Mesothelial cell of epicardium (in vitro differentiated cells): ENCODE measurements at regions not wholly inside any gene's neighbourhood (a gene's known extent, or its start where the extent isn't known, plus 50 kb on each side); places are given as distances from the start of the nearest gene placed in this dataset.

ENCODE experiments used
- DNase-seq, 2 experiments: peaks; one replicate each; pipeline ENCODE4 v3.0.0; 2021; ENCODE audit warnings: low spot score in 2 of 2; ENCODE audit not compliant: unreplicated experiment in 2 of 2
- H3K27ac Mint-ChIP-seq: 2 replicates; pipeline ENCODE4 v1.8.0; 2021; ENCODE audit warnings: mixed read lengths
- H3K27me3 Mint-ChIP-seq: 2 replicates; pipeline ENCODE4 v1.8.0; 2021; ENCODE audit warnings: low read depth, mixed read lengths
- H3K36me3 Mint-ChIP-seq: 2 replicates; pipeline ENCODE4 v1.8.0; 2021; ENCODE audit warnings: mixed read lengths
- H3K4me1 Mint-ChIP-seq: 2 replicates; pipeline ENCODE4 v1.8.0; 2021; ENCODE audit warnings: mixed read lengths
- H3K4me3 Mint-ChIP-seq: 2 replicates; pipeline ENCODE4 v1.8.0; 2021; ENCODE audit warnings: mild to moderate bottlenecking, moderate library complexity, mixed read lengths
- H3K9me3 Mint-ChIP-seq: 2 replicates; pipeline ENCODE4 v1.8.0; 2021; ENCODE audit warnings: mixed read lengths
- CTCF ChIP-seq: fragments of 200-600 bp; sonication (generic); IDR thresholded peaks from one replicate; pipeline ENCODE4 v1.5.0; 2021; ENCODE audit warnings: antibody characterized with exemption; ENCODE audit not compliant: unreplicated experiment

GRCh38 chr4:14910411-14910810 lies 91.9 kb upstream of the CPEB2 start:
- TF ChIP-seq CTCF = no peak
- Mint-ChIP-seq H3K36me3 (no peaks in the 10 kb centered on the region), H3K27ac (no peak overlapping the region), H3K4me1 (no peaks in the 10 kb centered on the region), H3K4me3 (no peak overlapping the region), H3K9me3 (no peaks in the 10 kb centered on the region), H3K27me3 (peaks cover 27% of the 10 kb centered on the region)
- no peak for DNase-seq

GRCh38 chr4:14912426-14912825 lies 89.9 kb upstream of the CPEB2 start:
- H3K27me3 Mint-ChIP-seq = peaks cover 27% of the 10 kb centered on the region
- no peak for TF ChIP-seq CTCF
- no peak overlapping the region for H3K4me3 Mint-ChIP-seq
- no peak overlapping the region for H3K27ac Mint-ChIP-seq
- no peak for DNase-seq
- H3K36me3 Mint-ChIP-seq = no peaks in the 10 kb centered on the region
- no peaks in the 10 kb centered on the region for H3K9me3 Mint-ChIP-seq
- no peaks in the 10 kb centered on the region for H3K4me1 Mint-ChIP-seq

GRCh38 chr4:14915018-14915417 lies 87.3 kb upstream of the CPEB2 start:
- Mint-ChIP-seq H3K36me3 (no peaks in the 10 kb centered on the region), H3K4me1 (no peaks in the 10 kb centered on the region), H3K27ac (no peak overlapping the region), H3K4me3 (no peak overlapping the region), H3K27me3 (peaks cover 19% of the 10 kb centered on the region), H3K9me3 (no peaks in the 10 kb centered on the region)
- DNase-seq = no peak
- TF ChIP-seq CTCF = no peak

GRCh38 chr4:14916554-14917297 lies 85.6 kb upstream of the CPEB2 start:
- H3K27me3 Mint-ChIP-seq = peaks cover 4% of the 10 kb centered on the region
- H3K36me3 Mint-ChIP-seq = no peaks in the 10 kb centered on the region
- no peaks in the 10 kb centered on the region for H3K9me3 Mint-ChIP-seq
- no peak overlapping the region for H3K27ac Mint-ChIP-seq
- no peak overlapping the region for H3K4me3 Mint-ChIP-seq
- no peaks in the 10 kb centered on the region for H3K4me1 Mint-ChIP-seq
- no peak for TF ChIP-seq CTCF
- no peak for DNase-seq

- DNase-seq = no peak
- Mint-ChIP-seq H3K36me3 (no peaks in the 10 kb centered on the region), H3K27ac (no peak overlapping the region), H3K4me1 (no peaks in the 10 kb centered on the region), H3K9me3 (no peaks in the 10 kb centered on the region), H3K27me3 (peaks cover 1% of the 10 kb centered on the region), H3K4me3 (no peak overlapping the region)
- TF ChIP-seq CTCF = no peak
Observed at GRCh38 chr4:14917298-14917633, 85.0 kb upstream of the CPEB2 start.

GRCh38 chr4:14918336-14918735 lies 83.9 kb upstream of the CPEB2 start:
- H3K27me3 Mint-ChIP-seq = no peaks in the 10 kb centered on the region
- no peaks in the 10 kb centered on the region for H3K9me3 Mint-ChIP-seq
- no peak overlapping the region for H3K4me3 Mint-ChIP-seq

More at GRCh38 chr4:14918336-14918735, 83.9 kb upstream of the CPEB2 start:
- no peaks in the 10 kb centered on the region for H3K4me1 Mint-ChIP-seq
- no peak for DNase-seq
- no peak overlapping the region for H3K27ac Mint-ChIP-seq
- TF ChIP-seq CTCF = no peak
- H3K36me3 Mint-ChIP-seq = no peaks in the 10 kb centered on the region
